T-helper 1 cell (primary cell): ENCODE measurements at regions not wholly inside any gene's neighbourhood (a gene's known extent, or its start where the extent isn't known, plus 50 kb on each side); places are given as distances from the start of the nearest gene placed in this dataset.

ENCODE experiments used
- DNase-seq, 5 donors: peaks; one replicate each; pipeline ENCODE4 v3.0.0-alpha.2; 2012 to 2020

DNA sequence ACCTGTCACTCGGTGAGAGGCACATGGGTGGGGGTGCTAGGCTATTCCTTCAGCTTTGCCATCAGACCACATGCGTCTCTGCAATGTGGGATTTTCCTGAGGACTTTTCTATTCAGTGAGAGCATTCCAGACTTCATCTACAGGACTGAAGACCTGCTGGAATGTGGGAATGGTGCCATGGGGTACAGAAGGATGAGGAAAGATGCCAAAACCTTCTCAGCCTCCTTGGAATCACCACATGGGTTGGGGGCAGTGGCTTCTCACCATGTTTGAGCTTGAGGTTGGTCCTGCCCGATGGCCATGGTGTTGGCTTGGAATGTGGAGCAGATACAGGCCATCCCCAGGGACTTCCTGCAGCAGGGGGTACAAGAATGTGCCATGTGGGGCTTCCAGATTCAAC is 80.9 kb upstream of the KLF13 start:
- DNase-seq = no peak

DNA sequence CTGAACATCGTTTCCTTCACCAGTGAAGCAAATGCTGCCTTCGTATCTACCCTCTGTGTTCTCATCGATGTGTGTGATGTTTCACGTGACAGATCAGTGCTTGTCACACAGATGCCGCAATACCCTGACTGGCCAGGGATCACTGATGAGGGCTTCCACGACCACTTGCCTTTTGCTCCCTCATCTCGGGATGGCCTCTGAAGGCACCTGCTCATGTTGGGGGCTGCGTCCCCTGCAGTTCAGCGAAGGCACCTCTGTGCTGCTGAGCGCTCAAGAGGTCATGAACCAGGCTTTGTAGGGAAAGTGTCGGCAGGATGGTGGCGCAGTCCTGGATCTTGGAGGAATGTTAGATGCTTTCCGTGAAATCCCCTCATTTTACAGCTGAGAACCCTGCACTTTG is 79.2 kb upstream of the KLF13 start:
- no peak for DNase-seq

DNA sequence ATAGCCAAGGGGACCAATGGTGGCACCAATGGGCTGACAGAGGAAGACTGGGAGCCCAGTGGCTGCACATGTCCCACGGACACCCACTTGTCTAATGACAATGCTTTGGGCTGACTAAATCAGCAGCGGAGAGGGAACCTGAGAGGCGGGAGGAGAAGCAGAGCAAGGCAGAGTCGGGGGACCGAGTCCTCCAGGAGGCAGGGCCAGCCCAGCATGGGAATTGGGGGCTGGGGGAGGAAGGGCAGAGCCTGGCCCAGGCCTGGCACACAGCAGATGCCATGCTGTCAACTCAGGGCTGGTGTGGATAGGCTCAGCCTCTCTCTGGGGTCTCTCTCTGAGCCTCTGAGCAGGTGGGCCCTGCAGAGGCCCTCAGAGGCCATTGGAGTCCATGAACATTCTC is 78.4 kb upstream of the KLF13 start:
- DNase-seq = no peak

DNA sequence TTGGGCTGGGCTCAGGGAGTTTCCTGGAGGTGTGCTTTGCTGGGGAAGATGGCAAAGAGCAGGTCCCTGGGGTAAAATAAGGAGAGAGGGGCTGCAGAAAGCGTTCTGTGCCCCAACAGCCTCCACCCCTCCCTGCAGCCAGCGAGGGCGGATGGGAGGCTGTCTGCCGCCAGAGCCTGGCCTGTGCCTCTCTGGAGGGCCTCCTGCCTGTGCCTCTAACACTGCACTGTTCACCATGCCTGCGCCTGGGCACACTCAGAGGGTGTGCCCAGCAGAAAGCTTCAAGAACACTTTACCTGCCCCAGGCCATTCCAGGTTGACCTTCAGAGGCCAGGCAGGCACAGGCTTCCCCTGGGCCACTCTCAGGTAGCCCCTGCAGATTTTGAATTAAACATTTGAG is 77.7 kb upstream of the KLF13 start:
- no peak for DNase-seq

DNA sequence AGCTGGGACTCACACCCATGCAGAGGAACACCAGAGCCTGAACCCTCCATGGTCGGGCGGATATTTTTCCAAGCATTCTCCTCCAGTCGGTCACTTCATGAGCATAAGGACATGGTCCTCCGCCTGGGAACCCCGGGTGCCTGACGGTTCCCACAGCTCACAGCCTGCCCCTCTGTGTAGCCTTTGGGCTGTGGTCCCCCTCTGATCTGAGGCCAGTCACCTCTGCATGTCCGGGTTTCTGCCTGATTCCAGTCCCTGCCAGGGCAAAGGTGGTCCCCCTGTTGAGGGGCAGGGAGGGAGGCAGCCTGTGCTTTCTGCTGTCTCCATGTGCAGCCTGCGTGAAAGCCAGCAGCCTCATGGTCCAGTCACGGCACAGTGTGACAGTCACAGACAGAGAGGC is 76.6 kb upstream of the KLF13 start:
- DNase-seq = no peak

DNA sequence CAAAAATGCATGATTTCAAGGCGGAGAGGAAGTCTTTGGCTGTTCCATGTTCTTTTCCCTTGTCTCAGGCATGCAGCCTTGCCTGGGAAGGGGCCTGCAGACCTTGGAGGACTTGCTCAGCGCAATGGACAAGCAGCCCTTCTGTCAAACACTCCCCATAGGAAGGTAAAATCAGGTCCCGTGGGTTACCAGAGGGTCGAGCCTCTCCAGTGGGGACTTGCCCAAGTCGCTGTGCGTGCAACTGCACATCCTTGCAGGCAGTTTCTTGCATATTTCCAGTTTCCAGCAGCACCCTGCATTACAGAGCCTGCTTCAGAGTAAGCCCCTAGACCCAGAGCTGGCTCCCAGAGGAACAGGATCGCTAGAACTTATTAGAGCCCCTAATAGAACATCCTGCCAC is 75.5 kb upstream of the KLF13 start:
- DNase-seq = no peak

DNA sequence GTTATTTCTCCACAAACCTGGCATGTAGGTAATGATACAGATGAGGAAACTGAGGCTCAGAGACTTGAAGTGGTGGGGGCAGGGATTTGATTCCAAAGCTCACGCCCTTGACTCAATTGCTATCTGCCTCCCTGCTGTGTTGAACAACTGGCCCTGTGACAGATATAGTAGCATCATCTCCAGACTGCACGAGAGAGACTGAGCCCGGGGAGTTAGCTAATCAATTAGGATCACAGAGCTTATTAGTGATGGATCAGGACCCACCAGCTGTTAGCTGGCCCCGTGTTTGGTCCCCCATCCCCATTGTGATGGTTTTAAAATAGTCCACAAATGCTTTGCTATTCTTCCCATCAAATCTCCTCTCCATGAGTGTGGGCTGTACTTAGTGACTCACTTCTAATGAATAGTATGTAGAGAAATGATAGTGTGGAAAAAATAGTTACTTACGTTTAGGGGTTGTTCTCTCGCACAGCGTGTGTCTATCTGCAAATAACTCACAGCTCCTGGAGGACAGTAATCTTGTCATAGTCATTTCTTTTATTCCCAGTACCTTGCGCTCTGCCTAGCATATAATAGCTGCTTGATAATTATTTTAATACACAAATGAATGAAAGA is 74.4 kb upstream of the KLF13 start:
- no peak for DNase-seq

DNA sequence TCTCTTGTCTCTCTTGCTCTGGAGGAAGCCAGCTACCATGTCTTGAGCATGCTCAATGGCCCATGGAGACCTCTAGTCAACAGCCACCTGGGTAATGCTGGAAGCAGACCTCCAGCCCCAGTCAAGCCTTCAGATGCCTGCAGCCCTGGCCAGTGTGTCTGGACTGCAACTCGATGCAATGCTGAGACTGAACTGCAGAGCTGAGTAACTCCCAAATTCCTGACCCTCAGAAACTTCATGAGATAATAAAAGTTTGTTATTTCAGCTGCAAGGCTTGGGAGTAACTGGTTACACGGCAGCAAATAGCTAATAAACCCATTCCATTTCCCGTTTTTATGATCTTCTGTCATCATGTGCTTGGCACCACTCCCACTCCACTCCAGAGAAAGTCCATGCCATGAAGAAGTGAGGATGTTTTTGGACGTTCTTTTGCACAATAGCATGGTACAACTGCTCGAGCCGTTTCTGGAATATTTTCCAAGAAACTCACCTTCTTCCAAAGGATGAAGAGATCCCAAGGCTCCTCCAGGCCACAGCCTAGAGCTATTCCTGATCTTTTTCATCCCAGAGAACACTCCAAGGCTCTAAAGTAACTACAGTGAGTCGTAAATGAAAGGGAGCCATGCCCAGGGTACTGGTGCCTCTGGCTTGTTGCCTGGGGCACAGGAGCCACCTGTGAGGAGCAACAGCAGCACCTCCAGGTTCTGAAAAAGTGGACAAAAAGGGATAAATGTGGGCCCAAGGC is 72.0 kb upstream of the KLF13 start:
- DNase-seq = no peak

DNA sequence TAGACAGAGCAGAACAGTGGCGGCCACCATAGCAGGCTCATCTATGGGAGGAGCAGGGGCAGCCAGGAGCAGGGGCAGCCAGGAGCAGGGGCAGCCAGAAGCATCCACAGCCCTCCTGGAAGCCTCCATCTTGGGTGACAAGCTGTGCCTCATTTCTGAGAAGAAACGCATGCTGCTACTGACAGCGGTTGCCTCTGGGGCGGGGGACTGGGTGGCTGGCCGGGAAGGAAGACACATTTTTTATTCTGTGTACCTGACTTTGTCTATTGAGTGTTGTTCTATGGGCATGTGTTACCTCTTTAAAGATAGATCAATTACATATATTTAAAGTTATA is 71.5 kb upstream of the KLF13 start:
- DNase-seq = no peak

DNA sequence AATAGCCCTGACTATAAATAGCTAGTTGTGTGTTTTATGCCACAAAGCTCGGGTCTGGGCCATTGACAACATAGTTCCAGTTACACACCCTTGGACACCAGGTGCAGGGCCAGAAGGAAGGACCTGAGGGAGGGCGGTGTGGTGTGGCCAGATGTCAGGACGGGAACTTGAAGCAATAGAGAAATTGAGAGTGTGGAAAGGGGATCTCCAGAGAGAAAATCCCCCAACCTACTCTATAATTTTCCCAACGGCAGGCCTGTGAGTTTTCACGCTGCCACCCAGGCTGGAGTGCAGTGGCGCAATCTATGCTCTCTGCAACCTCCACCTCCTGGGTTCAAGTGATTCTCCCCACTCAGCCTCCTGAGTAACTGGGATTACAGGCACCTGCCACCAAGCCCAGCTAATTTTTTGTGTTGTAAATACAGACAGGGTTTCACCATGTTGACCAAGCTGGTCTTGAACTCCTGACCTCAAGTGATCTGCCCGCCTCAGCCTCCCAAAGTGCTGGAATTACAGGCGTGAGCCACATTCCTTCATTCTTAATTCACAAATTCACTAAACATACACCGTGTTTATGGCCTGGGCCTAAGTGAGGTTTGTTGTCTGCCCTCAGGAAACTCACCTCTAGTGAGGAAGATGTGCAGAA is 70.8 kb upstream of the KLF13 start:
- no peak for DNase-seq

DNA sequence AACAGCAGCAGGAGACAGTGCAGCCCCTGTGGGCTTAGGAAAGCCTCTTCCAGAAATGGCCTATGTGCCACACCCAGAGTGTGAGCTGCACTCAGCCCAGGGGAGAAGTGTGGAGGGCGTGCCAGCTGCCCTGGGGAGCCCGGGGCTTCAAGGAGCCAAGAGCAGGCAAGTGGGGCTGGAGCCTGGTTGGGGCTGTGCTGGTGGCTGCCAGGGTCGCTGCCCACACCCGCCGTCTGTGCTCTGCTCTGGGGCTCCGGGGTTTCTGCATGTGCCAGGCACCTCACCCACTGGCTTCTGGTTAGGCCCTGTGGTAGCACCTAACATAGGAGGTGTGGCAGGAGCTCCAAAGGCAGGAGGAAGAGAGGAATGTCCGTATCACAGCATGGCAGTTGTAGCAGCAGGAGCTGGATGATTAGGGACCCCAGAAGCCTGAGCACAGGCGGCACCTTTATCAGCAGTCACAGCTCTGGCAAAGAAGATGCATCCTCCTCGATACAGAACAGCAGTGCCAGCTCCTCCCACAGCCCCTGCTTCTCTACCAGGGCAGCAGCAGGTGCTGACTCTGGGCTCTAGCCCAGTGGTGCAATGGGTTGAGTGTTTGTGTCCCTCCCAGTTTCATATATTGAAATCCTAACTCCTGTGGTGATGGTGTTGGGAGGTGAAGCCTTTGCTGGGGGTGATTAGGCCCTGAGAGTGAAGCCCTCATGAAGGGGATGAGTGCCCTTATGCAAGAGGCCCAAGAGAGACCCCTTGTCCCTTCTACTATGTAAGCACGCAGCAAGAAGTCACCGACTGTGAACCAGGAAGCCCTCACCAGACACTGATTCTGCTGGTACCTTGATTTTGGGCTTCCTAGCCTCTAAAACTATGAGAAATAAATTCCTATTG is 70.0 kb upstream of the KLF13 start:
- DNase-seq = no peak

DNA sequence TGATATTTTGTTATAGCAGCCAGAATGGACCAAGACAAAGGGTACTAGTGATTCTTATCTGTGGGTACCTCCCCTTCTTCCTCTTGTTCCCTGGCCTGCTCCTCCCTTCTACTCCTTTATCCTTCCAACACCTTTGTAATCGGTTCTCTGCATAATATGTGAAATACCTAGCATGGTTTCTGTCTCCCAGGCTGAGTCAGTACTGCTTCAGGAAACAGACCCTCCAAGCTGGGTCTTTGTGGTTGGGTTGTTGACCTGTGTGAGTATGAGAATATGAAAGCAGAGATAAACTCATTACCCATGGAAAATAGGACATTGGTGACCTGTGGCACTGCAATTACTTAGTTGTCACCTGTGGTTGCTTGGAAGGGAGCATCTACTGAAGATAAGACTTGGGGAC is 69.3 kb upstream of the KLF13 start:
- no peak for DNase-seq

DNA sequence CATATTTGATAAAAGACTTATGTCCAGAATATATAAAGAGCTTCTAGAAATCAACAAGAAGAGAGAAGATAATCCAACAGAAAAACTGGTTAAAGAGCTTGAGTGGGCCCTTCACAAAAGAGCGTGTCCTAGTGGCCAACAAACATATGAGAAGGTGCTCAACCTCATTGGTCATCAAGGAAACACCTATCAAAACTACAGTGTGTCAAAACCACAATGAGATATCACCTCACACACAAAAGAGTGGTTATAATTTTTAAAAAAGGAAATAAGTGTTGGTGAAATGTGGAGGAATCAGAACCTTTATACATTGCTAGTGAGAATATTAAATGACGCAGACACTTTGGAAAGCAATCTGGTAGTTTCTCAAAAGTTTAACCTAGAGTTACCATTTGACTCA is 68.4 kb upstream of the KLF13 start:
- DNase-seq = no peak

DNA sequence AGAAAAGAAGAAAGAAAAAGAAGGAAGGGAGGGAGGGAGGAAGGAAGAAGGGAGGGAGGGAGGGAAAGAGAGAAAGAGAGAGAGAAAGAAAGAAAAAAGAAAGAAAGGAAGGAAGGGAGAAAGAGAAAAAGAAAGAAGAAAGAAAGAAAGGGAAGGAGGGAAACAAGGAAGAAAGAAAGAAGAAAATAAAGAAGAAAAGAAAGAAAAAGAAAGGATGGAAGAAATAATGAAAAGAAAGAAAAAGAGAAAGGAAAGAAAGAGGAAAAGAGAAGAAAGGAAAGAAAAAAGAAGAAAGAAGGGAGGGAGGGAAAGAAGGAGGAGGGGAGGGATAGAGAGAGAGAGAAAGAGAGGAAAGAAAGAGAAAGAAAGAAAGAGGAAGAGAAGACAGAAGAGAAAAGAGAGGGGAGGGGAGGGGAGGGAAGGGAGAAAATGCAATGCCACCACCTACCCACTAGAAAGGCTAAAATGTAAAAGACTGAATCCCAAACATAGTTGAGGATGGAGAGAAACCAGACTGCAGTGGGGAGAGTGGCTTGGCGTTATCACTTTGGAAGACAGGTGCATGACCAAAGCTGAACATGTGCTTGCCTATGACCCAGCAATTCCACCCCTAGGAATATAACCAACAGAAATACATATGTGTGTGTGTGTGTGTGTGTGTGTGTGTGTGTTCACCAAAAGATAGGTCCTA is 66.9 kb upstream of the KLF13 start:
- no peak for DNase-seq

DNA sequence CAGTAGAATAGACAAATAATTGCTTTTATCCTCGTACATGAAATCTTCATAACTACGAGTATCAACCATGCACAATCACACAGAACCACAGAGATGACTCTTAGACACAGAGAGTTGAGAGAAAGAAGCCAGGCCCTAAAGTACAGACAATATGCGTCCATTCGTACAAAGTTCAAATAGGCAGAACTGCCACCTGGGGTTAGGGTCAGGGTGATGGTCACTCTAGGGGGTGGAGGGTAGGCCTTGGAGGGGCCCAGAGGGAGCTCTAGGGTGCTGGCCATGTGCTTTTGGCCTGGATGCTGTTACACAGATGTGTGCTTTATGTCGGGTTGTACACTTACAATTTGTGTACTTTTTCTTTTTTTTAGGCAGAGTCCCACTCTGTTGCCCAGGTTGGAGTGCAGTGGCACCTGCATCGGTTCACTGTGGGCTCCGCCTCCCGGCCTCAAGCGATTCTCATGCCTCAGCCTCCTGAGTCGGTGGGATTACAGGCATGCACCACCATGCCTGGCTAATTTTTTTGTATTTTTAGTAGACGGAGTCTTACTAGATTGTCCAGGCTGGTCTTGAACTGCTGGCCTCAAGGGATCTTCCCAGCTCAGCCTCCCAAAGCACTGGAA is 65.9 kb upstream of the KLF13 start:
- no peak for DNase-seq

DNA sequence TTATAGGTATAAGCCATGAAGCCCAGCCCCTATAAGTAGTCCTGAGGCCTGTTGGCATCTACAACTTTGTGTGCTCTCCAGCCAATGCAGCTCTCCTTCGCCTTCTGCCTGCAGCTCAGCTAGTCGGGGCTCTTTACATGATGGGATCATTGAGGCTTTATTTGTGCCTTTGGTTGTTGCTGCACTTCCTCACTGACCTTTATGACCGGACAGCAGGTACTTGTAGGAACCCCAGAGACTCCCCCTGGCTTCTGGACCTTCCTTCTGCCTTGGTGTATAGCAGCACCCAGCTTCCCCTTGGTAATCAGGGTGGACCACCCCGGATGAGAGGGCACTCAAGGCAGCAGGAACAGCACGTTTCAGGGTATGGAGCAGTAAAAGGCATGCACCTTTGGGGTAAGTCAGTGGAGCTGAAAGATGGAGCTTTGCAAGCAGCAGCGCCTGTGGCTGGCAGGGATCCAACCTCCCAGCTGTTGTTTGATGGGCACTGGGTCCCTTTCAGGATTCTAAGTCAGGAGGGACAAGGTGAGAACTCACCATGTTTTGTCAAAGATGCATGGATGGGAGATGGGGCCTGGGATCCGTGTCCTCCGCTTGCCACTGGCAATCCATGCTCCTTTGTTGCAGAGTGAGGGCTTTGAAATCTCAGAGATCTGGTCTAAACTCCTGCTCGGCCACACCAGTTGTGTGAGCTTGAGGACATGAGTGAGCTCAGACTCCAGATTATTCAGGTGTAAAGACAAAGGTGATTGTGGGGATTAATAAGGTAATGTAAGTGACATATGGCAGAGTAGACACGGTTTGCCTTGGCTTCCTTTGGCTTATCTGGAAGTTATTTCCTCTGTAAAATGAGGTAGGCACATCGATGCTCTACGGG is 65.1 kb upstream of the KLF13 start:
- DNase-seq = no peak

DNA sequence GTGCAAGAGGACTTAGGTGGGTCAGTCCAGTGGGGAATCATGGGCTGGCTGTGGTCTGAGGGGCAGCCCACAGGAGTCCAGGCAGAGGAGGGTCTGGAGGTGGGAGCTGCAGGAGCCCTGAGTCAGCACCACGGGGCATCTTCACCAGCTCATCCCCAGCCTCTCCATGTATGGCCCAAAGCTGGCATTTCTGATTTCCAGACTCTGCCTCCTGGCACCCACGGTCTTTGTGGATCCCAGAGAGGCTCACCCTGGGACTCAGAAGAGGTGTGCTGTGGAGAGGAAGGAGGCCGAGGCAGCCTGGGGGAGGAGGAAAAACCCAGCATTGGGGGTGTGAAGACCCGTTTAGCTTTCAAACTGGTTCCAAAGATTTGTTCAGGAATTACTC is 64.5 kb upstream of the KLF13 start:
- DNase-seq = no peak

DNA sequence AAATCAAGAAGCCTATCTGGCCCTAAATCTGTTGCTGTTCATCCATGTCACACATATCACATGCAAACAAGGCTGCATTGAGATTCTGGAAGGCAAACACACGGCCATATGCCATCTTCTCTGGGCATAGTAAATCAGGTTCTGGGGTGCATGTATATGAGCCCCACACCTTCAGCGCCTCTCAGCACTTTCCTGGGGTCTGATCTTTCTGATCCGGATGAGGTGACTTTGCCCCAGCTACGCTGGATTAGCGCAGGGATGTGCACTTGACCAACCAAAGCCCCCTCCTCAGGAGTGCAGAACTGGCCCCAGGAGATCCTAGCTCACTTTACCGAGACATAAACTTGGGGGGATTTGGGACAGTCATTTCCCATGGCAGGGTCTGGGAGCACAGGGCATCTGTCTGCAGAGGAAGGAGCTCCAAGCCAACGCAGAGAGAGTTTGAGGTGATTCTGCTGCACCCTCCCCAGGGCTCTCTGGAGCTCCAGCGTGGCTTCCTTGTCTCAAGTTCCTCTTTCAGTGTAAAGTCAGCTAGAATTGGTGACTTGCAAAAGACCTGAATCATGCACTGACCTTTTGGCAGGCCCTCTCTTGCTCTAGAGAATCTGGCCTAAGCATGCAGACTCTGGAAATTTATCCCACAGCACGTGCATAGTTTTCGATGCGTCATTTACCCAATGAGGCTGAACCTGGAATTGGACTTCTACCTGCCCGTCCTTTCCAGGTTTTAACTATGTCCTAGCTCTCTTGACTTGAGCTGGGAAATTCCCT is 63.5 kb upstream of the KLF13 start:
- peak in 1 of 5 donors; percentile 37 for DNase-seq

DNA sequence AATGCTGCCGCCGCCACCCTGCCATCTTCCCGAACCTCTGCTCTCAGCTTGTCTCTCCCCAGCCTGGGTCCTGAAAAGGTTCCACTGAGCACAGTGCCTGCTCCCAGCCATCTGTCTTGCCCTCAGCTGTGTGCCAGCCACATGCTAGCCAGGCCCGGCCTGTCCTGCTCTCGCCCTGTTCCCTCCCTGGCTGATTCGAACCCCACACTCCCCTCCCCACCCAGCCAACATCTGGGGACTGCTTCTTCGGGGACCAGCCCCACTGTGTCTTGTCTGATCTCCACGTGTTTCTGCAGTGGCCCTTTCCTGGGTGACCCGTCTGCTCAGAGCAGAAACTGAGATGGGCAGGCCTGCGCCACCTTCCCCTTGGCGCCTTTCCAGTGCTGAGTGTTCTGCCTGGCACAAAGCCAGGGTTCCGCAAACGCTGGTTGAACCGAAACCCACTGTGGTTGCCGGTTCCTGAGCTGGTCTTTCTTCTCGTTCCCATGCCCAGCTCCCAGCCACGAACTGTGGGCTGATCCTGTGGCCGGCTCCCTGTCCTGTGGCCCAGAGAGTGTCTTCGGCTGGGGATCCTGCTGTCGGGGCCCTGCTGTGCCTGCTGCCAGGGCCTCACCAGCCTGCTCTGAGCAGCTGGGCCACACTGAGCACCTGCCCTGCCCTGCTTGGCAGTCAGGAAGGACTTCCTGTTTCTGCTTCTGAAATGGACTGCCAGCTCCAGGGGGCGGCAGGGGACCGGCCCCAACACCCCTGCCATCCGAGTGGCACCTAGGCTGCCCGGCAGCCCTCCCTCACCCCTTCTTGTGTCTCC is 62.7 kb upstream of the KLF13 start:
- peak; percentile 42 to 90 (median 59) for DNase-seq
